Endodermal cell (in vitro differentiated cells): ENCODE measurements at regions not wholly inside any gene's neighbourhood (a gene's known extent, or its start where the extent isn't known, plus 50 kb on each side); places are given as distances from the start of the nearest gene placed in this dataset.

ENCODE experiments used
- DNase-seq: peaks from one replicate; pipeline ENCODE4 v3.0.0-alpha.2; 2017
- H3K27ac ChIP-seq: 2 replicates; pipeline ENCODE4 v1.5.1; 2013; ENCODE audit warnings: mild to moderate bottlenecking, low read depth, low read length, moderate library complexity
- H3K27me3 ChIP-seq: 2 replicates; pipeline ENCODE4 v1.6.1; 2013; ENCODE audit warnings: mild to moderate bottlenecking, low read length, moderate library complexity; ENCODE audit not compliant: insufficient read depth, control insufficient read depth, poor library complexity, severe bottlenecking
- H3K36me3 ChIP-seq: 2 replicates; pipeline ENCODE4 v1.7.0; 2013; ENCODE audit warnings: mild to moderate bottlenecking, low read length, moderate library complexity; ENCODE audit not compliant: control insufficient read depth, insufficient read depth
- H3K4me1 ChIP-seq: one replicate; pipeline ENCODE4 v1.7.0; 2013; ENCODE audit warnings: low read length; ENCODE audit not compliant: control insufficient read depth, insufficient read depth
- H3K4me3 ChIP-seq: 2 replicates; pipeline ENCODE4 v1.5.1; 2013; ENCODE audit warnings: mild to moderate bottlenecking, low read length, moderate library complexity
- H3K9ac ChIP-seq: 2 replicates; pipeline ENCODE4 v1.6.1; 2013; ENCODE audit warnings: mild to moderate bottlenecking, low read length, moderate library complexity; ENCODE audit not compliant: poor library complexity, severe bottlenecking; ENCODE audit errors: extremely low read depth
- H3K9me3 ChIP-seq: 2 replicates; pipeline ENCODE4 v1.6.1; 2013; ENCODE audit warnings: mild to moderate bottlenecking, low read length, moderate library complexity; ENCODE audit not compliant: control insufficient read depth
- H3K27ac Mint-ChIP-seq: 2 replicates; pipeline ENCODE4 v1.8.0; 2020; ENCODE audit warnings: mixed read lengths
- H3K27me3 Mint-ChIP-seq: 2 replicates; pipeline ENCODE4 v1.8.0; 2021; ENCODE audit warnings: mild to moderate bottlenecking, mixed read lengths; ENCODE audit not compliant: insufficient read depth
- H3K36me3 Mint-ChIP-seq: 2 replicates; pipeline ENCODE4 v1.8.0; 2020; ENCODE audit warnings: low read depth, mixed read lengths
- H3K4me1 Mint-ChIP-seq: 2 replicates; pipeline ENCODE4 v1.8.0; 2020; ENCODE audit warnings: mixed read lengths
- H3K4me3 Mint-ChIP-seq: 2 replicates; pipeline ENCODE4 v1.8.0; 2020; ENCODE audit warnings: mild to moderate bottlenecking, moderate library complexity, mixed read lengths
- H3K9me3 Mint-ChIP-seq: 2 replicates; pipeline ENCODE4 v1.8.0; 2020; ENCODE audit warnings: mild to moderate bottlenecking, mixed read lengths
- CTCF ChIP-seq: fragments of 200-600 bp; sonication (generic); conservative IDR thresholded peaks from 2 replicates; pipeline ENCODE4 v1.5.0; 2021; ENCODE audit warnings: antibody characterized with exemption, mild to moderate bottlenecking
- WGBS, 2 experiments: methylation state at CpG; one replicate each; pipeline versions ENCODE4 v1.1.5 to v1.1.7; 2013; ENCODE audit warnings: missing lambda C conversion rate in 2 of 2, mixed read lengths in 1 of 2; ENCODE audit not compliant: insufficient coverage in 1 of 2, insufficient read length in 1 of 2; 5-methylcytosine and 5-hydroxymethylcytosine counted together

GRCh38 chr9:84481231-84481630 lies 140.7 kb upstream of the SLC28A3 start:
- no peaks in the 10 kb centered on the region for H3K9me3 Mint-ChIP-seq
- Histone ChIP-seq H3K4me3 (no peak overlapping the region), H3K4me1 (peaks cover 4% of the 10 kb centered on the region), H3K27me3 (no peaks in the 10 kb centered on the region), H3K9ac (no peak overlapping the region), H3K36me3 (no peaks in the 10 kb centered on the region), H3K27ac (no peak overlapping the region), H3K9me3 (no peaks in the 10 kb centered on the region)
- H3K4me1 Mint-ChIP-seq = peaks cover 4% of the 10 kb centered on the region
- no peaks in the 10 kb centered on the region for H3K27me3 Mint-ChIP-seq
- no peak for DNase-seq
- TF ChIP-seq CTCF = no peak
- WGBS, 2 experiments = 90 to 93% methylated on average over 3 of the region's 3 CpGs
- H3K27ac Mint-ChIP-seq = no peak overlapping the region
- H3K4me3 Mint-ChIP-seq = no peak overlapping the region
- H3K36me3 Mint-ChIP-seq = no peaks in the 10 kb centered on the region

GRCh38 chr9:84481636-84482218 lies 141.2 kb upstream of the SLC28A3 start:
- H3K4me1 Mint-ChIP-seq = peaks cover 4% of the 10 kb centered on the region
- H3K9me3 Mint-ChIP-seq = no peaks in the 10 kb centered on the region
- H3K27ac ChIP-seq = no peak overlapping the region
- DNase-seq = no peak
- no peak overlapping the region for H3K4me3 Mint-ChIP-seq
- no peaks in the 10 kb centered on the region for H3K36me3 Mint-ChIP-seq
- no peak overlapping the region for H3K27ac Mint-ChIP-seq
- no peaks in the 10 kb centered on the region for H3K9me3 ChIP-seq
- no peaks in the 10 kb centered on the region for H3K27me3 ChIP-seq
- no peaks in the 10 kb centered on the region for H3K36me3 ChIP-seq
- peaks cover 4% of the 10 kb centered on the region for H3K4me1 ChIP-seq
- no peak for TF ChIP-seq CTCF
- H3K4me3 ChIP-seq = no peak overlapping the region
- no peak overlapping the region for H3K9ac ChIP-seq
- 84 to 93% methylated on average over 6 to 8 of the region's 8 CpGs for WGBS, 2 experiments
- H3K27me3 Mint-ChIP-seq = no peaks in the 10 kb centered on the region

- no peak for DNase-seq
- no peak overlapping the region for H3K9ac ChIP-seq
- Mint-ChIP-seq H3K4me3 (no peak overlapping the region), H3K27ac (no peak overlapping the region), H3K9me3 (no peaks in the 10 kb centered on the region), H3K4me1 (peaks cover 4% of the 10 kb centered on the region), H3K27me3 (no peaks in the 10 kb centered on the region), H3K36me3 (no peaks in the 10 kb centered on the region)
- H3K27me3 ChIP-seq = no peaks in the 10 kb centered on the region
- H3K36me3 ChIP-seq = no peaks in the 10 kb centered on the region
- no peak for TF ChIP-seq CTCF
- no peak overlapping the region for H3K27ac ChIP-seq
- H3K9me3 ChIP-seq = no peaks in the 10 kb centered on the region
- peaks cover 4% of the 10 kb centered on the region for H3K4me1 ChIP-seq
- H3K4me3 ChIP-seq = no peak overlapping the region
- 93 to 96% methylated on average over 6 to 8 of the region's 8 CpGs for WGBS, 2 experiments
Observed at GRCh38 chr9:84482607-84483006, 142.0 kb upstream of the SLC28A3 start.
